NCI-H187 (cell line): ENCODE measurements at regions not wholly inside any gene's neighbourhood (a gene's known extent, or its start where the extent isn't known, plus 50 kb on each side); places are given as distances from the start of the nearest gene placed in this dataset.
"Not testable (repeated sequence)": the region's sequence is repeated elsewhere in the genome, so short reads cannot be mapped to it uniquely, and the experiment has no call there.

Experiments used
- DNase-seq, 2 experiments: peaks; one replicate each; lab custom pipeline; 2025; lab: John Stamatoyannopoulos, UW

DNA sequence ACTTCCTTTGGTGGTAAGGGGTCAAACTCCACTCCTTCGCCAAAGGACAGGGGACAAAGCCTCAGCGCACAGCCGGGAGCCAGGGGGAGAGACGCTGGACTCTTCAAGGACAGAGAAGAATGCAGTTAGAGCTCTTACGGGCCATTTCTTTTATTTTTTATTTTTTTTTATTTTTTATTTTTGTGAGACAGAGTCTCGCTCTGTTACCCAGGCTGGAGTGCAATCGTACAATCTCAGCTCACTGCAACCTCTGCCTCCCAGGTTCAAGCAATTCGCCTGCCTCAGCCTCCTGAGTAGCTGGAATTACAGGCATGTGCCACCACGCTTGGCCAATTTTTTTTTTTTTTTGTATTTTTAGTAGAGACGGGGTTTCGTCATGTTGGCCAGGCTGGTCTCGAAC is 93.2 kb upstream of the RPH3AL start, which contains the start of gene RFLNB:
Gene RFLNB, minus strand, starts transcription at position 101 of the 400 bp plus-strand sequence.
- DNase-seq: not testable (repeated sequence)

DNA sequence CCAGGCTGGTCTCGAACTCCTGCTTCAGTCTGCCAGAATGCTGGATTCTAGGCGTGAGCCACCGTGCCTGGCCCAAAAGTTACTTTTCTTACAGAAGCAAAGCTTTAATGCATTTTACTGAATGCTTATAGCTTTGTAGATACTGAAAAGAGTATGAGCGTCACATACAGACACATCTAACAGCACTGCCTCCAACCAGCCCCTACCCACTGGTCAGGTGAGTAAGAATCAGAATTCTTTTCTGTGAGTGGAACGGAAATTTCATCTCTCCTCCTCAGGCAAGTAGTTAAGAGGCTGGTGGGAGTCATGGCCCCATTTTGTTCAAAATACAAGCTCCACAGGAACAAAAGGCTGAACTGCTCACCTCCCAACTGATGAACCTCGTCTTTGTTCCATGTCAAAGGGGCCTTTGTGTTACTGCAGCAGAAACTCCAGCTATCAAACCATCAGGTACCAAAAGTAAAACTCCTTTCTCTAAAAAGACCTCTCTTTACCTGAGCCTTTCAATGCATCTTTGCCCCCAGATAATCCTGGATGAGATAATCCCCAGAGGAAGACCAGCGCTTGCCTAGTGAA is 92.4 kb upstream of the RPH3AL start:
- no peak for DNase-seq

- DNase-seq: no peak
Observed at GRCh38 chr17:443109-443508, 90.5 kb upstream of the RPH3AL start.

DNA sequence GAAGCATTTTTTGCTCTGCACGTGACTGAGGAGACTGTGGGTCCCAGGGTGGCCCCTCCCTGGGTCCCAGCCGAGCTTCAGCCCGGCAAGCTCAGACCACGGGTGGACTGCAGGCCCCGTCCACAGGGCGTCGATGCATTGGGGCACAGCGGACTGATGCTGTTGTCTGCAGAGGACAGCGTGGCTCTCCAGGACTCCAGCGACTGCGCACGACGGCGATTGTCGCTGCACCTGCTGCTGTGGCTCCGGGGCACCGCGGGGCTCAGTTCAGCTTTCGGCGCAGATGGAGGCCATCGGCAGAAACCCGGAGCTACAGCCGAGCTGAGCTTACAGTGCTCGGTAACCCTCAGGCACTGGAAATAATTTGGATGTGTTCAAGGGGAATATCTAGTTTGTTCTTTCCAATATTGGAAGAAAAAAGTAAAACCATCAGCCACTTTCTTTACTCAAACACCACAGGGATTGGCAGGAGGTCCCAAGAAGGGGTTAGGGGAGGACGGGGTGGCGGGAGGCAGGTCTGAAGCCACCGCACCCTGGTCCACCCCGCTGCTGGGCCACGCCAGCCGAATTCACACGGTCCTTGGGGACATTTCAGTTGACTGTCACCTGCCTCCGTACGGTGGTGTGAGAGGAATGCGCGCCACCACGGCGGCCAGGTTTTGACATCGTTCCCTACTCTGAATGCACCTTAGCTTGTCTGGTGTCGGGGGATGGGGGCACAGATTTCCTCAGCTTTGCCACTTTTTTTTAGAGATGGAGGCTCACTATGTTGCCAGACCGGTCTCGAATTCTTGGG is 88.7 kb upstream of the RPH3AL start:
- no peak for DNase-seq

- DNase-seq: no peak
Observed at GRCh38 chr17:438191-438590, 85.6 kb upstream of the RPH3AL start.

DNA sequence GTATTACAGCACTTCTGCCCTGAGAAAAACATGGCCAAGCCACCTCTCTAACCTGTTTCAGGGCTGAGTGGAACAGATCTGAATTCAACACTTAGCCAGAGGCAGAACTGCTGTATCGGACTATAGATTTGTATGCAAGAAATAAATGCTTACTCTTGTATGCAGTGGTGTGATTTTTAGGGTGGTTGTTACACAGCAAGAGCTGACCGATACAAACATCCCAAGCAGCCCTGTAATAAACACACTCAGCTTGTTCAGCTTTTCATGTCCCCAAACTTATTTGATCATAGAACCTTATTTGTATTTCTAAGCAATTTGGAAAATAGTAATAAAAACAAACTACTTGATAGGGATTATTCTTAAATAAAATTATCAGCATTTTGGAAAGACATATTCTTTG is 84.9 kb upstream of the RPH3AL start:
- DNase-seq: no peak

DNA sequence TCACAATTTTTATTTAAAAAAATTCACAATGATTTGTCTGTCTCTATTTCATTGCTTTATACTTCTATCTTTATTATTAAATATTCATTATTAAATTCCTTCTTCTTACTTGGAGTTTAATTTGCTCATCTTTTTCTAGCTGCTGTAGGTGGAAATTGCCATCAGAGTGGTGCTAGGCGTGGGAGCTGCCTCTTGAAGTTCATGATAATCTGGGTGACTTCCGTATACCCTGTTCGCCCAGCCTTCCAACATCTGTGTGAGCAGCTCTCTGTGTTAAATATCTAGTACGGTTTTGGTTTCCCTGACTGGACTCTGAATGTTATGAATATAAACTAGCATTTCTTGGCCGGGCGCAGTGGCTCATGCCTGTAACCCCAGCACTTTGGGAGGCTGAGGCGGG is 84.0 kb upstream of the RPH3AL start:
- no peak for DNase-seq

- DNase-seq: not testable (repeated sequence)
Observed at GRCh38 chr17:432471-432870, 79.9 kb upstream of the RPH3AL start.

GRCh38 chr17:431494-431893 is 78.9 kb upstream of the RPH3AL start:
- no peak for DNase-seq

GRCh38 chr17:429589-429988 is 77.0 kb upstream of the RPH3AL start:
- no peak for DNase-seq

DNA sequence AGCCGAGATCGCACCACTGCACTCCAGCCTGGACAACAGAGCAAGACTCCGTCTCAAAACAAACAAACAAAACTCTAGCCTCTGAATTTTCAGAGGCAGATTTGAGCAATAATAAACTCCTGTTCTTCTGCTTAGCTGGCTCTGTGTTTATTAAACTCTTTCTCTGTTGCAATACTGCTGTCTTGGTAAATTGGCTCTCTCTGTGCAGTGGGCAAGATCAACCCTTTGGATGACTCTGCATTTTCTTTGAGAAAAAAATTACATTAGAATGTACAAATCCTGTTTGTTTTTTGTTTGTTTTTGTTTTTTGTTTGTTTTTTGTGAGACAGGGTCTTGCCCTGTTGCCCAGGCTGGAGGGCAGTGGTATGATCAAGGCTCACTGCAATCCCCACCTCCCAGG is 75.8 kb upstream of the RPH3AL start:
- no peak for DNase-seq

GRCh38 chr17:427891-428290 is 75.3 kb upstream of the RPH3AL start:
- no peak for DNase-seq

DNA sequence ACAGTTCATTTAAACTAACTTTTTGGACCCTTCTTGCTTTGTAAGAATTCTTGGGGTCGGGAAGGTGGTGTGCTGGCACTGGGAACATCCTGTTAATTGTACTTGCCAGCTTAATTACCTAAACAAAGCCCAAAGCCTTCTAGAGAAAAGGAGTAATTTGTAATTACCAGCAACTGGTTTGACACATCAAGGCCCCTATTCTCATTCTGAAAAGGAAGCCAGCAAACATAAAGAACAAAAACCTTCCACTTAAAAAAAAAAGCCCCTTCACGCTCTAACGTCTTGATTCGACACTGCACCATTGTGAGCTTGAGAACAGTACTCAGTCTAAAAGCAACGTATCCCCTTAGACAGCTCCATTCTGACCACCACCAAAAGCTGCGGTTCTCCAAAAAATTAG is 74.7 kb upstream of the RPH3AL start:
- DNase-seq: no peak

- DNase-seq: no peak
Observed at GRCh38 chr17:422196-422930, 69.8 kb upstream of the RPH3AL start.

GRCh38 chr17:420479-421175 is 68.0 kb upstream of the RPH3AL start:
- DNase-seq: no peak

GRCh38 chr17:419073-419735 is 66.6 kb upstream of the RPH3AL start:
- DNase-seq: no peak

- no peak for DNase-seq
Observed at GRCh38 chr17:418421-418751, 65.8 kb upstream of the RPH3AL start.

- DNase-seq: no peak
Observed at GRCh38 chr17:417691-418420, 65.2 kb upstream of the RPH3AL start.

GRCh38 chr17:416293-417206 is 63.9 kb upstream of the RPH3AL start:
- DNase-seq: no peak

DNA sequence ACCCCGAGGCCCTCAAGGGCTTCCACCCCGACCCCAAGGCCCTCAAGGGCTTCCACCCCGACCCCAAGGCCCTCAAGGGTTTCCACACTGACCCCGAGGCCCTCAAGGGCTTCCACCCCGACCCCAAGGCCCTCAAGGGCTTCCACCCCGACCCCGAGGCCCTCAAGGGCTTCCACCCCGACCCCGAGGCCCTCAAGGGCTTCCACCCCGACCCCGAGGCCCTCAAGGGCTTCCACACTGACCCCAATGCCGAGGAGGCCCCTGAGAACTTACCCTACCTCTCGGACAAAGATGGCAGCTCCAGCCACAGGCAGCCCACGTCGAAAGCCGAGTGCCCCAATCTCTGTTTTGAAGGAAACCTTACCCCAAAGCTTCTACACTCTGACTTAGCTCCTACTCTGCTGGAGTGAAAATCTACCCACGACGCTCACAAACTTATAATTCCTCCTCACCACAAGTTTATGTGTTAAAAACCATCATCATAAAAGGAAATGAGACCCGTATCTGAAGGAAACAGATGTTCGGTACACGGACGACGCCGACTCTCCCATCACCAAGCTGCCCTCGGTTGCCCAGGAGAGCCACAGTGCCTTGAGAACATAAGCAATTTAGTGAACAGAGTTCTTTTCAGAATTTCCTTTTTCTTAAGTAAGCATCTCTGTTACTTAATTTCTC is 61.2 kb upstream of the RPH3AL start:
- DNase-seq: no peak
